Testis (tissue), 2 donors: ENCODE measurements at regions not wholly inside any gene's neighbourhood (a gene's known extent, or its start where the extent isn't known, plus 50 kb on each side); places are given as distances from the start of the nearest gene placed in this dataset.

ENCODE experiments used
- POLR2A ChIP-seq: fragments of 450-650 bp; IDR thresholded peaks from one replicate; pipeline ENCODE4 v1.6.1; 2017; ENCODE audit warnings: antibody characterized with exemption, mild to moderate bottlenecking, moderate library complexity
- TF ChIP-seq, protein P1 (sequence below), 3 experiments: fragments of 450-650 bp in 2 of 3; fragments of 200-600 bp in 1 of 3; sonication (generic) in 1 of 3; IDR thresholded peaks; one replicate each; pipeline ENCODE4 v1.5.1; 2016 to 2019; ENCODE audit warnings: antibody characterized with exemption in 3 of 3, mild to moderate bottlenecking in 2 of 3, moderate library complexity in 1 of 3

DNA sequence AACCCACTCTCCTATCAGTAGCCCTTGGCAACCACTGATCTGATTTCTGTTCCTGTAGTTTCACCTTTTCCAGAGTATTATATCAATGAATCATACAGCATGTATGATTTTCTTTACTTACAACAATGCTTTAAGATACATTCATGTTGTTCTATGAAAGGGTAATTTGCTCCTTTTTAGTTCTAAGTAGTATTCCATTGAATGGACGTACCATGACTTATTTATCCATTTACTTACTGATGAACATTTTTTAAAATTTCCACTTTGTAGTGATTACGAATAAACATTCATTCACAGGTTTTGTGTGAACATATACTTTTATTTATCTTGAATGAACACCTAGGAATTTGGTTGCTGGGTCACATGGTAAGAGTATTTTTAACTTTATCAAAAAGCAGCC is 620.8 kb downstream of the HTR1A start:
- TF ChIP-seq, protein P1, sequence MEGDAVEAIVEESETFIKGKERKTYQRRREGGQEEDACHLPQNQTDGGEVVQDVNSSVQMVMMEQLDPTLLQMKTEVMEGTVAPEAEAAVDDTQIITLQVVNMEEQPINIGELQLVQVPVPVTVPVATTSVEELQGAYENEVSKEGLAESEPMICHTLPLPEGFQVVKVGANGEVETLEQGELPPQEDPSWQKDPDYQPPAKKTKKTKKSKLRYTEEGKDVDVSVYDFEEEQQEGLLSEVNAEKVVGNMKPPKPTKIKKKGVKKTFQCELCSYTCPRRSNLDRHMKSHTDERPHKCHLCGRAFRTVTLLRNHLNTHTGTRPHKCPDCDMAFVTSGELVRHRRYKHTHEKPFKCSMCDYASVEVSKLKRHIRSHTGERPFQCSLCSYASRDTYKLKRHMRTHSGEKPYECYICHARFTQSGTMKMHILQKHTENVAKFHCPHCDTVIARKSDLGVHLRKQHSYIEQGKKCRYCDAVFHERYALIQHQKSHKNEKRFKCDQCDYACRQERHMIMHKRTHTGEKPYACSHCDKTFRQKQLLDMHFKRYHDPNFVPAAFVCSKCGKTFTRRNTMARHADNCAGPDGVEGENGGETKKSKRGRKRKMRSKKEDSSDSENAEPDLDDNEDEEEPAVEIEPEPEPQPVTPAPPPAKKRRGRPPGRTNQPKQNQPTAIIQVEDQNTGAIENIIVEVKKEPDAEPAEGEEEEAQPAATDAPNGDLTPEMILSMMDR (IDR thresholded peaks at IDR 0.05), result no peak
- no peak for TF ChIP-seq POLR2A
